ENCODE measurements at regions not wholly inside any gene's neighbourhood (a gene's known extent, or its start where the extent isn't known, plus 50 kb on each side); places are given as distances from the start of the nearest gene placed in this dataset.

DNA sequence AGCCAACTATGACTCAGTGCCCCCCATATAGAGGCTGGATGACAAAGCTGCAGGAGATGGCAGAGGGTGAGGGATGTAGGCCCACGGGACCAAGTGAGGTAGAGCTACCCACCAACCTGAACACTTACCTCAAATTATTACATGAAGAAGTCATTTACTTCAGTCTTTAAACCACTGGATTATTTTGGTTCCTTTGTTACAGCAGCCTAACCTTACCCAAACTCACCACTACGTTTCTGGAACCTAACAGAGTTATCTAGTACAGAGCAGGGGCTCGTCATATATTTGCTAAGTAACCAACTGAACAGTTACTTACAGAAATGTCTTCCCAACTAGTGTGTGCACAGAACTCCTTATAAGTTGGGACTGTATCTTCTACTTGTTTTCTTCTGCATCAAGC is 85.2 kb upstream of the IGF1 start:
- TF ChIP-seq, protein P1, sequence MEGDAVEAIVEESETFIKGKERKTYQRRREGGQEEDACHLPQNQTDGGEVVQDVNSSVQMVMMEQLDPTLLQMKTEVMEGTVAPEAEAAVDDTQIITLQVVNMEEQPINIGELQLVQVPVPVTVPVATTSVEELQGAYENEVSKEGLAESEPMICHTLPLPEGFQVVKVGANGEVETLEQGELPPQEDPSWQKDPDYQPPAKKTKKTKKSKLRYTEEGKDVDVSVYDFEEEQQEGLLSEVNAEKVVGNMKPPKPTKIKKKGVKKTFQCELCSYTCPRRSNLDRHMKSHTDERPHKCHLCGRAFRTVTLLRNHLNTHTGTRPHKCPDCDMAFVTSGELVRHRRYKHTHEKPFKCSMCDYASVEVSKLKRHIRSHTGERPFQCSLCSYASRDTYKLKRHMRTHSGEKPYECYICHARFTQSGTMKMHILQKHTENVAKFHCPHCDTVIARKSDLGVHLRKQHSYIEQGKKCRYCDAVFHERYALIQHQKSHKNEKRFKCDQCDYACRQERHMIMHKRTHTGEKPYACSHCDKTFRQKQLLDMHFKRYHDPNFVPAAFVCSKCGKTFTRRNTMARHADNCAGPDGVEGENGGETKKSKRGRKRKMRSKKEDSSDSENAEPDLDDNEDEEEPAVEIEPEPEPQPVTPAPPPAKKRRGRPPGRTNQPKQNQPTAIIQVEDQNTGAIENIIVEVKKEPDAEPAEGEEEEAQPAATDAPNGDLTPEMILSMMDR (IDR thresholded peaks at IDR 0.05), result no peak
- TF ChIP-seq ZFX (IDR thresholded peaks at IDR 0.05; ENCODE audit: borderline replicate concordance), result no peak
